Fibroblast of upper back skin (primary cell): ENCODE measurements at regions not wholly inside any gene's neighbourhood (a gene's known extent, or its start where the extent isn't known, plus 50 kb on each side); places are given as distances from the start of the nearest gene placed in this dataset.
A peak's percentile ranks its signal among the peaks of the same experiment; 100 is the strongest.
"Not testable (repeated sequence)": the region's sequence is repeated elsewhere in the genome, so short reads cannot be mapped to it uniquely, and the experiment has no call there.

ENCODE experiments used
- DNase-seq: peaks from one replicate; pipeline ENCODE4 v3.0.0-alpha.2; 2013

- no peak for DNase-seq
Measured at GRCh38 chr5:97489010-97489840, 306.2 kb upstream of the RIOK2 start.

GRCh38 chr5:97494465-97494864 is 311.4 kb upstream of the RIOK2 start:
- no peak for DNase-seq

- DNase-seq: no peak
Measured at GRCh38 chr5:97495301-97495700, 312.3 kb upstream of the RIOK2 start.

GRCh38 chr5:97496037-97496436 is 313.0 kb upstream of the RIOK2 start:
- no peak for DNase-seq

- DNase-seq: no peak
Measured at GRCh38 chr5:97498657-97499056, 315.6 kb upstream of the RIOK2 start.

GRCh38 chr5:97499605-97500004 is 316.6 kb upstream of the RIOK2 start:
- no peak for DNase-seq

GRCh38 chr5:97501286-97501964 is 318.4 kb upstream of the RIOK2 start:
- no peak for DNase-seq

- DNase-seq: peak; percentile 18
Measured at GRCh38 chr5:97501965-97502305, 318.9 kb upstream of the RIOK2 start.

- DNase-seq: no peak
Measured at GRCh38 chr5:97508864-97509263, 325.8 kb upstream of the RIOK2 start.

- DNase-seq: not testable (repeated sequence)
Measured at GRCh38 chr5:97519565-97519964, 336.5 kb upstream of the RIOK2 start.

- not testable (repeated sequence) for DNase-seq
Measured at GRCh38 chr5:97523336-97523735, 340.3 kb upstream of the RIOK2 start.

GRCh38 chr5:97525780-97526179 is 342.7 kb upstream of the RIOK2 start:
- no peak for DNase-seq

- DNase-seq: peak; percentile 75
Measured at GRCh38 chr5:97528941-97529340, 345.9 kb upstream of the RIOK2 start.

- no peak for DNase-seq
Measured at GRCh38 chr5:97529354-97529985, 346.4 kb upstream of the RIOK2 start.

- DNase-seq: no peak
Measured at GRCh38 chr5:97531549-97531948, 348.5 kb upstream of the RIOK2 start.

GRCh38 chr5:97534166-97534565 is 351.1 kb upstream of the RIOK2 start:
- DNase-seq: peak; percentile 83

- no peak for DNase-seq
Measured at GRCh38 chr5:97536683-97537082, 353.6 kb upstream of the RIOK2 start.

GRCh38 chr5:97538912-97539311 is 355.9 kb upstream of the RIOK2 start:
- DNase-seq: no peak

- no peak for DNase-seq
Measured at GRCh38 chr5:97541864-97542263, 358.8 kb upstream of the RIOK2 start.

GRCh38 chr5:97542469-97542868 is 359.4 kb upstream of the RIOK2 start:
- no peak for DNase-seq

GRCh38 chr5:97543166-97543565 is 360.1 kb upstream of the RIOK2 start:
- DNase-seq: no peak

- no peak for DNase-seq
Measured at GRCh38 chr5:97544240-97544639, 361.2 kb upstream of the RIOK2 start.

GRCh38 chr5:97544678-97545077 is 361.6 kb upstream of the RIOK2 start:
- DNase-seq: no peak

GRCh38 chr5:97545446-97545845 is 362.4 kb upstream of the RIOK2 start:
- DNase-seq: no peak
